GM23338 (cell line): ENCODE measurements at regions not wholly inside any gene's neighbourhood (a gene's known extent, or its start where the extent isn't known, plus 50 kb on each side); places are given as distances from the start of the nearest gene placed in this dataset.
A peak's percentile ranks its signal among the peaks of the same experiment; 100 is the strongest.

Source experiments
- ATAC-seq: fragments of 200-7000 bp; cut with Tn5 transposase; 3 replicates; pipeline ENCODE4 v1.9.1; 2020
- DNase-seq: peaks from one replicate; pipeline ENCODE4 v3.0.0-alpha.2; 2015; ENCODE audit warnings: low spot score
- H2AFZ ChIP-seq: fragments of 200-600 bp; sonication (generic); 2 replicates; pipeline ENCODE4 v1.8.0; 2016; ENCODE audit warnings: antibody characterized with exemption, mild to moderate bottlenecking, moderate library complexity
- H3F3A ChIP-seq: fragments of 200-600 bp; sonication (generic); replicated peaks from 2 replicates; pipeline ENCODE4 v1.8.0; 2017; ENCODE audit warnings: antibody characterized with exemption, mixed run types, low read depth
- H3K27ac ChIP-seq: fragments of 200-600 bp; sonication (generic); 2 replicates; pipeline ENCODE4 v1.6.1; 2016; ENCODE audit warnings: low read depth
- H3K27me3 ChIP-seq: fragments of 200-600 bp; sonication (generic); 2 replicates; pipeline ENCODE4 v1.8.0; 2016; ENCODE audit warnings: mild to moderate bottlenecking, mixed run types, moderate library complexity; ENCODE audit not compliant: insufficient read depth
- H3K36me3 ChIP-seq: fragments of 200-600 bp; sonication (generic); 2 replicates; pipeline ENCODE4 v1.8.0; 2016; ENCODE audit warnings: mild to moderate bottlenecking; ENCODE audit not compliant: insufficient read depth
- H3K4me1 ChIP-seq: fragments of 200-600 bp; sonication (generic); 2 replicates; pipeline ENCODE4 v1.8.0; 2016; ENCODE audit warnings: mild to moderate bottlenecking, moderate library complexity; ENCODE audit not compliant: insufficient read depth
- H3K4me2 ChIP-seq: fragments of 200-600 bp; sonication (generic); 2 replicates; pipeline ENCODE4 v1.7.1; 2017; ENCODE audit warnings: mixed run types
- H3K4me3 ChIP-seq: fragments of 200-600 bp; sonication (generic); 2 replicates; pipeline ENCODE4 v1.6.1; 2016; ENCODE audit warnings: mixed run types
- H3K79me2 ChIP-seq: fragments of 200-600 bp; sonication (generic); replicated peaks from 2 replicates; pipeline ENCODE4 v1.8.0; 2017; ENCODE audit warnings: mild to moderate bottlenecking; ENCODE audit not compliant: insufficient read depth
- H3K9me2 ChIP-seq: fragments of 200-600 bp; sonication (generic); 2 replicates; pipeline ENCODE4 v1.8.0; 2017; ENCODE audit not compliant: insufficient read depth
- H4K20me1 ChIP-seq: fragments of 200-600 bp; sonication (generic); replicated peaks from 2 replicates; pipeline ENCODE4 v1.8.0; 2017; ENCODE audit warnings: mild to moderate bottlenecking; ENCODE audit not compliant: insufficient read depth
- H3K27ac Mint-ChIP-seq: 2 replicates; pipeline ENCODE4 v1.8.0; 2020; ENCODE audit warnings: inconsistent platforms, mild to moderate bottlenecking, moderate library complexity, mixed read lengths
- H3K27me3 Mint-ChIP-seq: 3 replicates; pipeline ENCODE4 v1.8.0; 2022; ENCODE audit warnings: low read depth, mild to moderate bottlenecking, moderate library complexity, mixed read lengths, inconsistent platforms; ENCODE audit not compliant: insufficient read depth, poor library complexity
- H3K36me3 Mint-ChIP-seq: 3 replicates; pipeline ENCODE4 v1.8.0; 2021; ENCODE audit warnings: low read depth, mild to moderate bottlenecking, inconsistent platforms, moderate library complexity, mixed read lengths
- H3K4me1 Mint-ChIP-seq: 3 replicates; pipeline ENCODE4 v1.8.0; 2020; ENCODE audit warnings: mild to moderate bottlenecking, inconsistent platforms, mixed read lengths
- H3K4me3 Mint-ChIP-seq: 3 replicates; pipeline ENCODE4 v1.8.0; 2021; ENCODE audit warnings: moderate library complexity, mild to moderate bottlenecking, inconsistent platforms, mixed read lengths
- H3K9me3 Mint-ChIP-seq: 3 replicates; pipeline ENCODE4 v1.8.0; 2020; ENCODE audit warnings: moderate library complexity, mild to moderate bottlenecking, inconsistent platforms, mixed read lengths
- CTCF ChIP-seq, 2 experiments: fragments of 200-600 bp in 1 of 2; sonication (generic) in 1 of 2; conservative IDR thresholded peaks; 2 replicates each; pipeline versions ENCODE4 v1.5.1 to v1.6.1; 2016 to 2017; ENCODE audit warnings: antibody characterized with exemption in 2 of 2, low read depth in 2 of 2, mild to moderate bottlenecking in 2 of 2, moderate library complexity in 1 of 2
- JUNB ChIP-seq: IDR thresholded peaks from one replicate; pipeline ENCODE4 v1.6.1; 2016; ENCODE audit warnings: antibody characterized with exemption; ENCODE audit not compliant: unreplicated experiment
- NANOG ChIP-seq: IDR thresholded peaks from 2 replicates; pipeline ENCODE4 v1.6.1; 2016; ENCODE audit warnings: antibody characterized with exemption, borderline replicate concordance
- POLR2AphosphoS5 ChIP-seq: IDR thresholded peaks from 2 replicates; pipeline ENCODE4 v1.6.1; 2016; ENCODE audit warnings: antibody characterized with exemption, low read depth
- ZNF331 ChIP-seq: fragments of 250-450 bp; sonication (Bioruptor Pico); IDR thresholded peaks from 2 replicates; pipeline ENCODE4 v1.5.0; 2020; ENCODE audit warnings: low read depth, mild to moderate bottlenecking, moderate library complexity
- ZNF462 ChIP-seq: fragments of 250-450 bp; sonication (Bioruptor Pico); IDR thresholded peaks from 2 replicates; pipeline ENCODE4 v1.5.0; 2020; ENCODE audit warnings: mild to moderate bottlenecking, moderate library complexity

GRCh38 chr13:55661505-55661904 is 1479.2 kb upstream of the PRR20A start:
- peaks cover 22% of the 10 kb centered on the region for H3K4me1 ChIP-seq
- Mint-ChIP-seq H3K4me1 (peaks cover 46% of the 10 kb centered on the region), H3K27me3 (peaks cover 13% of the 10 kb centered on the region), H3K4me3 (peak overlapping the region; percentile 81), H3K9me3 (peaks cover 29% of the 10 kb centered on the region), H3K27ac (peak overlapping the region; percentile 70), H3K36me3 (peaks cover 83% of the 10 kb centered on the region)
- H4K20me1 ChIP-seq, result no peaks in the 10 kb centered on the region
- H3K4me2 ChIP-seq, result peak overlapping the region; percentile 44
- H3K9me2 ChIP-seq, result no peaks in the 10 kb centered on the region
- H3K4me3 ChIP-seq, result peak overlapping the region; percentile 54
- no peak for TF ChIP-seq NANOG
- no peak for TF ChIP-seq CTCF (conservative IDR thresholded peaks at IDR 0.05; ENCODE audit: low read depth in 2 of 2)
- no peak for TF ChIP-seq ZNF331 (CRISPR knock-in tag)
- TF ChIP-seq POLR2AphosphoS5, result no peak
- no peak for TF ChIP-seq JUNB
- no peaks in the 10 kb centered on the region for H3K36me3 ChIP-seq
- H3K27me3 ChIP-seq, result no peaks in the 10 kb centered on the region
- ATAC-seq (peak; percentile 79), DNase-seq (no peak)
- H3K27ac ChIP-seq, result peak overlapping the region; percentile 96
- no peaks in the 10 kb centered on the region for H3F3A ChIP-seq
- H3K79me2 ChIP-seq, result peaks cover 61% of the 10 kb centered on the region
- no peak overlapping the region for H2AFZ ChIP-seq

GRCh38 chr13:55664178-55664577 is 1476.5 kb upstream of the PRR20A start:
- Mint-ChIP-seq H3K4me3 (peak overlapping the region; percentile 18; the same call in 1 of the 3 replicates), H3K27ac (no peak overlapping the region), H3K9me3 (peaks cover 25% of the 10 kb centered on the region), H3K27me3 (peaks cover 9% of the 10 kb centered on the region), H3K4me1 (peaks cover 40% of the 10 kb centered on the region), H3K36me3 (peaks cover 67% of the 10 kb centered on the region)
- TF ChIP-seq ZNF462 (CRISPR knock-in tag) (peak; percentile 57; the same call in 1 of the 2 replicates), CTCF (conservative IDR thresholded peaks at IDR 0.05; ENCODE audit: low read depth in 2 of 2) (no peak)
- Histone ChIP-seq H3K9me2 (no peaks in the 10 kb centered on the region), H3K79me2 (peaks cover 64% of the 10 kb centered on the region), H3K4me1 (peaks cover 22% of the 10 kb centered on the region), H3K36me3 (no peaks in the 10 kb centered on the region), H3K4me3 (no peak overlapping the region), H4K20me1 (no peaks in the 10 kb centered on the region), H3F3A (no peaks in the 10 kb centered on the region), H3K27me3 (no peaks in the 10 kb centered on the region), H3K4me2 (no peak overlapping the region), H3K27ac (no peak overlapping the region), H2AFZ (no peak overlapping the region)
- DNase-seq (peak; percentile 51), ATAC-seq (peak; percentile 58)
